Activated CD4-positive, alpha-beta memory T cell treated with anti-CD3 and anti-CD28 coated beads, Interleukin-2, amount 10 ng/mL, durations not matched to agents 7 days and 5 days (primary cell): ENCODE measurements at regions not wholly inside any gene's neighbourhood (a gene's known extent, or its start where the extent isn't known, plus 50 kb on each side); places are given as distances from the start of the nearest gene placed in this dataset.

Experiments
- CTCF ChIA-PET: fragments of 350-600 bp; sonication (Branson Sonifier 250); formaldehyde crosslinking; loops from one replicate; lab custom pipeline; 2021; ENCODE audit warnings: antibody characterized with exemption, inconsistent platforms; lab: Charles Lee
- POLR2A ChIA-PET: fragments of 350-600 bp; sonication (Branson Sonifier 250); formaldehyde crosslinking; loops from one replicate; lab custom pipeline; 2021; ENCODE audit warnings: antibody characterized with exemption; lab: Charles Lee
- DNase-seq: peaks from one replicate; pipeline ENCODE4 v3.0.0-alpha.2; 2020
- H3K27ac Mint-ChIP-seq: one replicate; pipeline ENCODE4 v1.8.0; 2021; ENCODE audit warnings: mild to moderate bottlenecking, mixed read lengths
- H3K27me3 Mint-ChIP-seq: one replicate; pipeline ENCODE4 v1.8.0; 2021; ENCODE audit warnings: mixed read lengths
- H3K36me3 Mint-ChIP-seq: one replicate; pipeline ENCODE4 v1.8.0; 2021; ENCODE audit warnings: low read depth, mixed read lengths
- H3K4me1 Mint-ChIP-seq: one replicate; pipeline ENCODE4 v1.8.0; 2021; ENCODE audit warnings: mixed read lengths
- H3K4me3 Mint-ChIP-seq: one replicate; pipeline ENCODE4 v1.8.0; 2021; ENCODE audit warnings: mild to moderate bottlenecking, mixed read lengths
- H3K9me3 Mint-ChIP-seq: one replicate; pipeline ENCODE4 v1.8.0; 2021; ENCODE audit warnings: mixed read lengths

DNA sequence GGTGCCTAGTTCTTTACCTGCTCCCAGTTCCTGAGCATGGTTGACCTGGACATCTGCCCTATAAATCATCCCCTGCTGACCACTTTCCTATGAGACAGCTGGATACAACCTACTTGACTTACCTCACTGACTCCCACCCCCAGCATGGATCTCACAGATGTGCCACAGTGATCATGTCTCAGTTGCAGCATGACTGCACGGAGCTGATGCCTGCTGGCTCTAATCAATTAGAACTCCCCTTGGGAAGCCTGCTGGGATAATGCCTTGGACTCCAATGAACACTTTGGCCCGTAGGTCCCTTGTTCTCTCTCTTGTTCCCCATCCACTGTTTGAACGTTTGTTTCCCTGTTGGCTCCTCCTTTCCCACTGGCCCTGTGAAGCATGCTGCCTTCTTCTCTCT is 271.2 kb upstream of the IGFBP3 start:
- POLR2A ChIA-PET: no interaction called here
- Mint-ChIP-seq H3K27ac (no peak overlapping the region), H3K4me3 (no peak overlapping the region), H3K27me3 (no peaks in the 10 kb centered on the region), H3K36me3 (no peaks in the 10 kb centered on the region), H3K9me3 (no peaks in the 10 kb centered on the region), H3K4me1 (no peaks in the 10 kb centered on the region)
- CTCF ChIA-PET: no interaction called here
- no peak for DNase-seq

DNA sequence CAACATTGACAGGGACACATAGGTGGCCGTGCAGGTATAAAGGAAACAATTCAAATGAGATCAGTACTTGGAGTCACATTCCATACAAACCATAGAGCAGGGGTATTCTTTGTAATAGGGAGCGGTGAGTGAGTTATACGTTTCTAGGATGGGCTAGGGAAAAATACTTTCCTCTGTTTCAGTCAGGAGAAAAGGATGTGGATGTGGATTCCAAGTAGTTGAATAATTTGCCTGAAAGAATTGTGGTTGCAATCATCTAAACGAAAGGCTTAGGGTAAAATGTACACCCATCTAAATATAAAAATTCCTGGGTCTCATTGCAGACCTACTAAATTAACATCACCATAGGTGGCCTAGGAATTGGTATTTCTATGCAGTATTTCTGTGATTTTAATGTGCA is 270.7 kb upstream of the IGFBP3 start:
- H3K36me3 Mint-ChIP-seq: no peaks in the 10 kb centered on the region
- H3K9me3 Mint-ChIP-seq: no peaks in the 10 kb centered on the region
- no peak overlapping the region for H3K27ac Mint-ChIP-seq
- H3K4me3 Mint-ChIP-seq: no peak overlapping the region
- POLR2A ChIA-PET: no interaction called here
- DNase-seq: no peak
- no peaks in the 10 kb centered on the region for H3K27me3 Mint-ChIP-seq
- no peaks in the 10 kb centered on the region for H3K4me1 Mint-ChIP-seq
- CTCF ChIA-PET: no interaction called here

- H3K4me3 Mint-ChIP-seq: no peak overlapping the region
- POLR2A ChIA-PET: no interaction called here
- CTCF ChIA-PET: no interaction called here
- H3K36me3 Mint-ChIP-seq: no peaks in the 10 kb centered on the region
- no peaks in the 10 kb centered on the region for H3K9me3 Mint-ChIP-seq
- no peak for DNase-seq
- H3K4me1 Mint-ChIP-seq: no peaks in the 10 kb centered on the region
- H3K27ac Mint-ChIP-seq: no peak overlapping the region
- no peaks in the 10 kb centered on the region for H3K27me3 Mint-ChIP-seq
Observed at GRCh38 chr7:46191296-46191695, 270.2 kb upstream of the IGFBP3 start.

- ChIA-PET POLR2A (no interaction called here), CTCF (no interaction called here)
- DNase-seq: no peak
- no peaks in the 10 kb centered on the region for H3K9me3 Mint-ChIP-seq
- H3K4me1 Mint-ChIP-seq: no peaks in the 10 kb centered on the region
- H3K27me3 Mint-ChIP-seq: no peaks in the 10 kb centered on the region
- H3K36me3 Mint-ChIP-seq: no peaks in the 10 kb centered on the region
- H3K27ac Mint-ChIP-seq: no peak overlapping the region
- H3K4me3 Mint-ChIP-seq: no peak overlapping the region
Observed at GRCh38 chr7:46189255-46189790, 268.3 kb upstream of the IGFBP3 start.

GRCh38 chr7:46186131-46186530 is 265.1 kb upstream of the IGFBP3 start:
- no peaks in the 10 kb centered on the region for H3K27me3 Mint-ChIP-seq
- no peaks in the 10 kb centered on the region for H3K4me1 Mint-ChIP-seq
- H3K4me3 Mint-ChIP-seq: no peak overlapping the region
- ChIA-PET POLR2A (no interaction called here), CTCF (no interaction called here)
- DNase-seq: no peak
- peaks cover 4% of the 10 kb centered on the region for H3K9me3 Mint-ChIP-seq
- no peak overlapping the region for H3K27ac Mint-ChIP-seq
- H3K36me3 Mint-ChIP-seq: no peaks in the 10 kb centered on the region

- peaks cover 4% of the 10 kb centered on the region for H3K9me3 Mint-ChIP-seq
- H3K4me1 Mint-ChIP-seq: no peaks in the 10 kb centered on the region
- H3K4me3 Mint-ChIP-seq: no peak overlapping the region
- DNase-seq: no peak
- H3K27ac Mint-ChIP-seq: no peak overlapping the region
- ChIA-PET CTCF (no interaction called here), POLR2A (no interaction called here)
- no peaks in the 10 kb centered on the region for H3K36me3 Mint-ChIP-seq
- no peaks in the 10 kb centered on the region for H3K27me3 Mint-ChIP-seq
Observed at GRCh38 chr7:46179061-46179610, 258.1 kb upstream of the IGFBP3 start.

- no peaks in the 10 kb centered on the region for H3K27me3 Mint-ChIP-seq
- POLR2A ChIA-PET: no interaction called here
- no peaks in the 10 kb centered on the region for H3K4me1 Mint-ChIP-seq
- no peak overlapping the region for H3K4me3 Mint-ChIP-seq
- no peaks in the 10 kb centered on the region for H3K36me3 Mint-ChIP-seq
- no peak overlapping the region for H3K27ac Mint-ChIP-seq
- DNase-seq: no peak
- CTCF ChIA-PET: no interaction called here
- peaks cover 4% of the 10 kb centered on the region for H3K9me3 Mint-ChIP-seq
Observed at GRCh38 chr7:46178661-46179060, 257.6 kb upstream of the IGFBP3 start.

DNA sequence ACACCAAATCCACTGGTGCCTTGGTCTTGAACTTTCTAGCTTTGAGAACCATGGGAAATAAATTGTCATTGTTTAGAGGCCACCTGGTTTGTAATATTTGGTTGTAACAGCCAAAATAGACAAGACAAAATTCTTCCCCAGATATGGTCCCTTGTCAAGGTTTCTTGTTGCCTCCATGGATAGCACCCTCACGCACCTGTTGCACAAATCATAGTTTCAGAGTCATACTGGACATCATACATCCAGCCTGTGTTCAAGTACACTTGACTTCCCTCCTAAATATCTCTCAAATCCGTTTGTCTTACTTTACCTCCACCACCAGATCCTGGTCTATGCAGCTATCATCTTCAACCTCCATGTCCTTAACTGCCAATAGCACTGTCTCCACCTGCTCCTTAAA is 256.7 kb upstream of the IGFBP3 start:
- no peak overlapping the region for H3K4me3 Mint-ChIP-seq
- no peak overlapping the region for H3K27ac Mint-ChIP-seq
- H3K27me3 Mint-ChIP-seq: no peaks in the 10 kb centered on the region
- no peak for DNase-seq
- no peaks in the 10 kb centered on the region for H3K36me3 Mint-ChIP-seq
- CTCF ChIA-PET: no interaction called here
- peaks cover 4% of the 10 kb centered on the region for H3K9me3 Mint-ChIP-seq
- H3K4me1 Mint-ChIP-seq: no peaks in the 10 kb centered on the region
- POLR2A ChIA-PET: no interaction called here

- POLR2A ChIA-PET: no interaction called here
- H3K36me3 Mint-ChIP-seq: no peaks in the 10 kb centered on the region
- CTCF ChIA-PET: no interaction called here
- H3K27ac Mint-ChIP-seq: no peak overlapping the region
- no peaks in the 10 kb centered on the region for H3K27me3 Mint-ChIP-seq
- no peak for DNase-seq
- H3K9me3 Mint-ChIP-seq: no peaks in the 10 kb centered on the region
- H3K4me1 Mint-ChIP-seq: no peaks in the 10 kb centered on the region
- no peak overlapping the region for H3K4me3 Mint-ChIP-seq
Observed at GRCh38 chr7:46175221-46175620, 254.1 kb upstream of the IGFBP3 start.

- Mint-ChIP-seq H3K4me1 (no peaks in the 10 kb centered on the region), H3K27me3 (no peaks in the 10 kb centered on the region), H3K27ac (no peak overlapping the region), H3K36me3 (no peaks in the 10 kb centered on the region), H3K4me3 (no peak overlapping the region), H3K9me3 (no peaks in the 10 kb centered on the region)
- ChIA-PET CTCF (no interaction called here), POLR2A (no interaction called here)
- no peak for DNase-seq
Observed at GRCh38 chr7:46174196-46174580, 253.1 kb upstream of the IGFBP3 start.

- H3K4me1 Mint-ChIP-seq: no peaks in the 10 kb centered on the region
- H3K9me3 Mint-ChIP-seq: no peaks in the 10 kb centered on the region
- no peaks in the 10 kb centered on the region for H3K27me3 Mint-ChIP-seq
- H3K4me3 Mint-ChIP-seq: no peak overlapping the region
- CTCF ChIA-PET: no interaction called here
- no peaks in the 10 kb centered on the region for H3K36me3 Mint-ChIP-seq
- POLR2A ChIA-PET: no interaction called here
- no peak overlapping the region for H3K27ac Mint-ChIP-seq
- DNase-seq: no peak
Observed at GRCh38 chr7:46173476-46174195, 252.6 kb upstream of the IGFBP3 start.

DNA sequence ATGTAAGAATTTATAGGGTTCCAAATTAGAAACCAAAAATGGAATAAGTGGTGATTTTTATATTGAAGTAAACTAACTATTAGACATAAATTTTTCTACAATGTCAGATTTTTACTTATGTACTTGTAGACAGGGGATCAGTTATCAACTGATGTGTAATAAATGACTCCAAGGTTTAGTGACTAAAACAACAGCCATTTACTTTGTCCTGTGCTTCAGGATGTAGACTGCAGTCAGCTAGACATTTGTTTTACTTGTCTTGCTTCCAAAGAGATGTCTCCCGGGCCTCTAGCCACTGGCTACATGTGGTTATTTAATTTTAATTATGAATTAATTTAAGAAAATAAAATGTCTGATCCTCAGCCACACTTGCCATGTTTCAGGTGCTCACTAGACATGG is 249.7 kb upstream of the IGFBP3 start:
- Mint-ChIP-seq H3K4me1 (no peaks in the 10 kb centered on the region), H3K9me3 (no peaks in the 10 kb centered on the region), H3K27me3 (no peaks in the 10 kb centered on the region), H3K4me3 (no peak overlapping the region), H3K36me3 (no peaks in the 10 kb centered on the region), H3K27ac (no peak overlapping the region)
- ChIA-PET CTCF (no interaction called here), POLR2A (no interaction called here)
- DNase-seq: no peak

- no peaks in the 10 kb centered on the region for H3K27me3 Mint-ChIP-seq
- no peaks in the 10 kb centered on the region for H3K4me1 Mint-ChIP-seq
- CTCF ChIA-PET: no interaction called here
- H3K4me3 Mint-ChIP-seq: no peak overlapping the region
- no peaks in the 10 kb centered on the region for H3K36me3 Mint-ChIP-seq
- no peaks in the 10 kb centered on the region for H3K9me3 Mint-ChIP-seq
- DNase-seq: no peak
- H3K27ac Mint-ChIP-seq: no peak overlapping the region
- POLR2A ChIA-PET: no interaction called here
Observed at GRCh38 chr7:46170021-46170420, 248.9 kb upstream of the IGFBP3 start.

- H3K36me3 Mint-ChIP-seq: no peaks in the 10 kb centered on the region
- DNase-seq: no peak
- H3K9me3 Mint-ChIP-seq: no peaks in the 10 kb centered on the region
- no peak overlapping the region for H3K27ac Mint-ChIP-seq
- ChIA-PET CTCF (no interaction called here), POLR2A (no interaction called here)
- H3K27me3 Mint-ChIP-seq: no peaks in the 10 kb centered on the region
- H3K4me1 Mint-ChIP-seq: no peaks in the 10 kb centered on the region
- no peak overlapping the region for H3K4me3 Mint-ChIP-seq
Observed at GRCh38 chr7:46169384-46169755, 248.3 kb upstream of the IGFBP3 start.
